ENCODE measurements at regions not wholly inside any gene's neighbourhood (a gene's known extent, or its start where the extent isn't known, plus 50 kb on each side); places are given as distances from the start of the nearest gene placed in this dataset.

- TF ChIP-seq, protein P1, sequence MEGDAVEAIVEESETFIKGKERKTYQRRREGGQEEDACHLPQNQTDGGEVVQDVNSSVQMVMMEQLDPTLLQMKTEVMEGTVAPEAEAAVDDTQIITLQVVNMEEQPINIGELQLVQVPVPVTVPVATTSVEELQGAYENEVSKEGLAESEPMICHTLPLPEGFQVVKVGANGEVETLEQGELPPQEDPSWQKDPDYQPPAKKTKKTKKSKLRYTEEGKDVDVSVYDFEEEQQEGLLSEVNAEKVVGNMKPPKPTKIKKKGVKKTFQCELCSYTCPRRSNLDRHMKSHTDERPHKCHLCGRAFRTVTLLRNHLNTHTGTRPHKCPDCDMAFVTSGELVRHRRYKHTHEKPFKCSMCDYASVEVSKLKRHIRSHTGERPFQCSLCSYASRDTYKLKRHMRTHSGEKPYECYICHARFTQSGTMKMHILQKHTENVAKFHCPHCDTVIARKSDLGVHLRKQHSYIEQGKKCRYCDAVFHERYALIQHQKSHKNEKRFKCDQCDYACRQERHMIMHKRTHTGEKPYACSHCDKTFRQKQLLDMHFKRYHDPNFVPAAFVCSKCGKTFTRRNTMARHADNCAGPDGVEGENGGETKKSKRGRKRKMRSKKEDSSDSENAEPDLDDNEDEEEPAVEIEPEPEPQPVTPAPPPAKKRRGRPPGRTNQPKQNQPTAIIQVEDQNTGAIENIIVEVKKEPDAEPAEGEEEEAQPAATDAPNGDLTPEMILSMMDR (IDR thresholded peaks at IDR 0.05), result no peak
- TF ChIP-seq EZH2 (IDR thresholded peaks at IDR 0.05), result no peak
These were observed 256.5 kb upstream of the CADM1 start for GRCh38 chr11:115760461-115761320.
